GM11168 (cell line): ENCODE measurements at regions not wholly inside any gene's neighbourhood (a gene's known extent, or its start where the extent isn't known, plus 50 kb on each side); places are given as distances from the start of the nearest gene placed in this dataset.

Experiments used
- in situ Hi-C: fragments of 300-500 bp; cut with MboI; formaldehyde crosslinking; loops from one replicate; pipeline ENCODE4 v1.12.0; 2022; ENCODE audit warnings: low sequenced_read_pairs; ENCODE audit not compliant: unreplicated experiment

- in situ Hi-C loops = no loop called here
Observed at GRCh38 chr12:4005851-4006430, 132.7 kb upstream of the PARP11 start.

DNA sequence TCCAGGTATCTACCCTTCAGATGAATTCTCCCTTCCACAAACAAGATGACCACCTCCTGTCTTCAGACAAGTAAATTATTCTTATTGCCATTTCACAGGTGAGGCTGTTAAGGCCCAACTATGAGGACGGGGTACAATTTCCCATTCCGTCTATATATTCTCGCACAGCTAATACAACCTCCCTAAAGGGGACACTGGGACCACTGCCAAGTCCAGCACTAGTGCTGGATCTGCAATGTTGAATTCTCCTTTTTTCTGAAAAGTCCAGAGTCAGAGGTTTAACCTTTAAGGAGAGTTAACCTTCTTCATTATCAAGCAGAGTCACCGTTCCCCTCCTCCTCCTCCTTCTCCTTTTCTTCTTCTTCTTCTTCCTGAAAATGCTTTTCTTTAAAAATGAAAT is 130.4 kb upstream of the PARP11 start:
- in situ Hi-C loops = no loop called here

- in situ Hi-C loops = no loop called here
Observed at GRCh38 chr12:4002601-4003000, 129.4 kb upstream of the PARP11 start.

DNA sequence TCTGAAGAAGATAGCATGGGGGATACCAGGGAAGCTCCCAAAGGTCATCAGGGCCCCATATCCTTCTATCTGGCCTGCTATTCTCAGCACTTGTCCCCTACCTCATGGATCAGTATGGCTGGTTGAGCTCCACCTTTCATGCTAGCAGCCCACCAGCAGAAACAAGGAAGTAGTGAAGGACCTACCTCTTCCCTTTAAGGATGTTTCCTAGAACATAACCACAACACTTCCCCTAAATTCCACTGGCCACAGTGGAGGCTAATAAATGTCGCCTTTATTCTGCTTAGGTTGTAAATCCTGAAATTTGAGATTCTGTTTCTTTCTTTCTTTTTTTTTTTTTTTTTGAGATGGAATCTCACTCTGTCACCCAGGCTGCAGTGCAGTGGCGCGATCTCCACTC is 128.6 kb upstream of the PARP11 start:
- in situ Hi-C loops = no loop called here

GRCh38 chr12:4001031-4001430 is 127.8 kb upstream of the PARP11 start:
- in situ Hi-C loops = no loop called here

DNA sequence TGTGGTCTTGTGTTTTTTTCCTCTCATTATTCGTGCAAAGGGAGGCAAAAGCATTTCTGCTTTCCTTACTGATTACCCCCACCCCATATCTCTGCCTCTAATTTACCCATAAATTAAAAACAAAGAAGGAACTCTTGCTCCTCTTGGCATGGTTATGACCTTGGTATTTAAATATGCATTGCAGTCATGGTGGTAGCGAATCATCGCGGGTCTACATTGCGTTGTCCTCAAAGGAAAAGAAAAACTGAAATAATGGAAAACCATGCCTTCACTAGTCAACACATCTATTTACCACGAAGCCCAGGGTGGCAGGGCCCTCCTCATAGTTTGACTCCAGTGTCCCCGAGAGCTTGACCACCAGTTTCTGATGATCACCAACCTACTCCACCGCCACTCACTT is 126.7 kb upstream of the PARP11 start:
- in situ Hi-C loops = no loop called here

- in situ Hi-C loops = no loop called here
Observed at GRCh38 chr12:3998968-3999792, 126.0 kb upstream of the PARP11 start.

DNA sequence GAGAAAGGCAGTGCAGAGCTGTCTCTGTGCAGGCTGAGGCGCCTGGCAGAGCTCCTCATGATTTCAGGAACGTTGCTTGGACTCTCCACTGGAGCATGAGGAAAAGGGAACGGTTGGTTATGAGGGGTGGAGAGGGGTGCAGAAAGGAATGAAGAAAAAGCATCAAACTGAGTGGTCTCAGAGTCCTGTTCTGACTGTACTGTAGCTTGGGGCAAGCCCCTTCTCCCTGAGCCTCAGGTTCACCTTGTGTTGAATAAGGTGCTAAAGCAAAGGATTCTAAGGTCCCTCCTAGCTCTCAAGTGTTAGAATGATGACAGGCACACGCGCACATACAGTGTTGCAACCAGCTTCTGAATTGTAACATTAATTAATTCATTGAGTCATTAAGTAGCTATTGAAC is 125.2 kb upstream of the PARP11 start:
- in situ Hi-C loops = no loop called here

GRCh38 chr12:3996322-3996721 is 123.1 kb upstream of the PARP11 start:
- in situ Hi-C loops = no loop called here

- in situ Hi-C loops = no loop called here
Observed at GRCh38 chr12:3995306-3995705, 122.1 kb upstream of the PARP11 start.

- in situ Hi-C loops = loop anchor here (5.0 kb wide), 1 partner anchor 283 kb away; no protein-coding TSS in a partner anchor
Observed at GRCh38 chr12:3994500-3994899, 121.3 kb upstream of the PARP11 start.

- in situ Hi-C loops = loop anchor here (5.0 kb wide), 1 partner anchor 284 kb away; no protein-coding TSS in a partner anchor
Observed at GRCh38 chr12:3992945-3993344, 119.7 kb upstream of the PARP11 start.

DNA sequence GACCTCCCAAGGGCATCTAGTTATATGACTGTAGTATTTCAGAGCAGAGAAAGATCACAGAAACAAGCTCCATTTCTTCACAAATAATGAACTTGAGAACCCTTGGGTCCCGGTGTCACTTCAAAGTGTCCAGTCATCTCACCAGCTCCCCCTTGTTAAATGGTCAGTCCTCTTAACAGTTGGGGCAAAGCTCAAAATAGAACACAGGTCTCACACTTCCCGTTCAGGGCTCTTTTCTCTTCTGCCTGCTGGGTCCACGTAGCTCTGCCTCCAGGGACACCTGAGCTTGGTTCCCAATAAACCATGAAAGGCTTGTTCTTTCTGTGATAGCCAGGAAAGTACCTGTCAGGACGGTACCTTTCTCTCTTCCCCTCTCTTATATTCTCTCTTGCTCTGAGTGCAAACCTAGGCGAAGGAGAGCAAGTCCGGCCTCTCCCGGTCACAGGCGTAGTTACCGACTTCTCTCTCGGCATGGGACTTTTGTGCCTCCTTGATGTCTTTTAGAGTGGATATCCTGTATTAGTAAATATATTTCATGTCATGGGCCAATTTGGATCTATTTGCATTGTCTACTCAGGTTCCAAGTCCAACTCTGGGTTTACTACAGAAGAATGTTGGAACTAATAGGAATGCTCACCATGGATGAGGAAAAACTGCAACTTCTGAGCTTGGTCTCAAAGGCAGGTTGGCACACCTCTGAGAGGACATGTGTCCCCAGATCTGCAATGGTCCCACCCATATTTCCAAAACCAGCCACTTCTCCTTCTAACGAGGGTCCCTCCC is 118.8 kb upstream of the PARP11 start:
- in situ Hi-C loops = loop anchor here (5.0 kb wide), 1 partner anchor 285 kb away; no protein-coding TSS in a partner anchor

- in situ Hi-C loops = loop anchor here (5.0 kb wide), 1 partner anchor 287 kb away; no protein-coding TSS in a partner anchor
Observed at GRCh38 chr12:3990501-3991280, 117.5 kb upstream of the PARP11 start.

DNA sequence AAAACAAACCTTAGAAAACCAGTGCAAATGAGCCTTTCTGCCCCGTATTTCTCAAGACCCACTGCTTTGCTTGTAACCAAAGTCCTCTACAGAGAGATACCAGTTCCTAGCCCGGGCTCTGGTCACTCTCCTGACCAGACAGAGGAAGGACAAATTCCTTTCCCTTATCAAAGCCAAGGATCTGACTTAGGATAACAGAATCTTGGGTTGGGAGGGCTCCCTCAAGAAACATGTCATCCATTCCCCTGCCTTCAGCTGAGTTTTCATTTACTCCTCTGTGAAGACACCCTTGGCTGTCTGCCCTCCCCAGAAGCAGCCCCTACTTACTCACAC is 116.0 kb upstream of the PARP11 start:
- in situ Hi-C loops = no loop called here

- in situ Hi-C loops = no loop called here
Observed at GRCh38 chr12:3988519-3989217, 115.5 kb upstream of the PARP11 start.

DNA sequence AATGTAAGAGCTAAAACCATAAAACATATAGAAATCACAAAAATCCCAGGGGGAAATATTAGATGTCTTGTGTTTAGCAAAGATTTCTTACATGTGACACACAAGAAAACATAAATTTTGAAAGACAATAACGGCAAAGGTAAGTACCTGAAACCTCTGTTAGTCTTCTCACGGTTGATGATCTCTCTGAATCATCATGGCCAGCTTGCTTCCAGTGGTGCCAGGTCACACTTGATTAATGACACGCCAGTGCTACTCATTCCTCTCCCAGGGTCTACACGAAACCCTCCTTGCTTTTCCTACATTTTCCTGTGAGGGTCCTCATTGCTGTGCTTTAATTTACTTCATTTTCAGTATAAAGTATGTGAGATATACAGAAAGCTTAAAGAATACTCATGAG is 114.4 kb upstream of the PARP11 start:
- in situ Hi-C loops = no loop called here

DNA sequence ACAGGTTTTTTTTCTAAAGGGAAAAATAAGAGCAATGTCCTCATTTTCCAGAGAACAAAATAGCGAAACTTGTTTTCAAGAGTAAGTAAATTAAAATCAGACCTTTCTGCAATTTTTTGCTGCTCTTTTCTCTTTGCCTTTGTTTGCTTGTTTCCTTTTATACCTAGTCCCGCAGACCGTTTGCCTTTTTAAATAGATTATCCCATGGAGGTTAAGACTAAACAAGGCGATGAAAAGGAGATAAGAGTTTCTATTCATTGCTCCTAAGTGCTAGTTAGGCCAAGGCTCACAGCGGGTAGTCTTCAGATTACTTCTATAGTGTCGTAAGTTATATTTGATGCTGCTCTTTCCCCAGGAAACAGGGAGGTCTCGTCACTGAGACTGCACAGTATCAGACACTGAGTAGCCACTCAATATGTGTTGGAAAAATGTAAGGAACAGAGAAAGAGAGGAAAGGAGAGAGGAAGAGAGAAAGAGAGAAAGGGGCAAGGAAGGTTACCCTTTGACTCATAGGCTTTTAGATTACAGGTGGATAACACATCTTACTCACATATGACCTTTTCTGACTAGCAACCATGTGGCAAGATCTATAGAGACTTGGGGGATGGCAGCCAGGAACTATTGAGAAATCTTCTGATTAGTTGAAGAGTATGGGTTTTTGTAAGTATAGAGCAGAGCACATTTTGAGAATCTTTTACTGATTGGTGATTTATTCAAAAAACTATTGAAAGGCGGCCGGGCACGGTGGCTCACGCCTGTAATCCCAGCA is 107.5 kb upstream of the PARP11 start:
- in situ Hi-C loops = no loop called here

DNA sequence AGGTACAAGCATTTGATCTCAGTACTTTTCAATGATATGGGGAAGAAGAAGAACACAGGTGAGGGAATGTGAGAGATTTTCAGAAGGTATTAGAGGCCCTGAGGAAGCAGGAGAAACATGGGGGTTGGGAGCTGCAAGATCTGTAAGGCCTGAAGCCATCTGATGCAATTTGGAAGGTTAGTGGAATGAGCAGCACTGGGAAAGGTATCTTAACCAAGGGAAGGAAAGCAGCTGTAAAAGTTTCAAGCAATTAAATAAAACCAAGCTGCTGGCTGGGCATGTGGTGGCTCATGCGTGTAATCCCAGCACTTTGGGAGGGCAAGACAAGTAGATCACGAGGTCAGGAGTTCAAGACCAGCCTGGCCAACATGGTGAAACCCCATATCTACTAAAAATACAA is 104.4 kb upstream of the PARP11 start:
- in situ Hi-C loops = no loop called here
